ENCODE measurements at regions not wholly inside any gene's neighbourhood (a gene's known extent, or its start where the extent isn't known, plus 50 kb on each side); places are given as distances from the start of the nearest gene placed in this dataset.

- no peak for TF ChIP-seq CTCF (IDR thresholded peaks at IDR 0.05)
- TF ChIP-seq ZFX (IDR thresholded peaks at IDR 0.05; ENCODE audit: borderline replicate concordance) = no peak
Measured at GRCh38 chr3:18526667-18527066, 101.5 kb upstream of the SATB1 start.
